OCI-LY7 (cell line): ENCODE measurements at regions not wholly inside any gene's neighbourhood (a gene's known extent, or its start where the extent isn't known, plus 50 kb on each side); places are given as distances from the start of the nearest gene placed in this dataset.
"Not testable (repeated sequence)": the region's sequence is repeated elsewhere in the genome, so short reads cannot be mapped to it uniquely, and the experiment has no call there.

Experiments
- CTCF ChIP-seq: fragments of 200-600 bp; sonication (generic); conservative IDR thresholded peaks from 2 replicates; pipeline ENCODE4 v1.5.1; 2014; ENCODE audit warnings: mild to moderate bottlenecking, antibody characterized with exemption, low read length, moderate library complexity, mixed read lengths
- EZH2phosphoT487 ChIP-seq: fragments of 200-600 bp; sonication (generic); IDR thresholded peaks from 2 replicates; pipeline ENCODE4 v1.6.1; 2018; ENCODE audit warnings: low read depth, borderline replicate concordance, mild to moderate bottlenecking, mixed run types, antibody characterized with exemption, low read length, moderate library complexity, mixed read lengths

- TF ChIP-seq CTCF, EZH2phosphoT487: not testable (repeated sequence)
Measured at GRCh38 chr16:46388354-46388753, 232.8 kb downstream of the SHCBP1 start.
